IMR-90 (cell line): ENCODE measurements at regions not wholly inside any gene's neighbourhood (a gene's known extent, or its start where the extent isn't known, plus 50 kb on each side); places are given as distances from the start of the nearest gene placed in this dataset.

Experiments
- ATAC-seq: fragments of 200-7000 bp; cut with Tn5 transposase; 2 replicates; pipeline ENCODE4 v1.9.1; 2020; ENCODE audit warnings: low read depth, mild to moderate bottlenecking, moderate library complexity
- BruUV-seq: library from RNA; stranded (reverse); fragments of 400-500 nt; replicated peaks from 2 replicates; lab custom pipeline; 2021; lab: Mats Ljungman, UMichigan
- CTCF ChIA-PET: fragments of 300-600 bp; formaldehyde crosslinking; extraction: SDS; loops from one replicate; lab custom pipeline; 2021; ENCODE audit warnings: antibody characterized with exemption; lab: Yijun Ruan, JAX
- POLR2A ChIA-PET: fragments of 300-600 bp; sonication (Branson Sonifier 250); formaldehyde crosslinking; loops from one replicate; lab custom pipeline; 2022; ENCODE audit warnings: antibody characterized with exemption; ENCODE audit not compliant: unreplicated experiment; lab: Charles Lee
- DNase-seq: peaks from one replicate; pipeline ENCODE4 v3.0.0; 2013
- H2AFZ ChIP-seq: replicated peaks from 2 replicates; pipeline ENCODE3; 2013; ENCODE audit warnings: low read length, mild to moderate bottlenecking; ENCODE audit not compliant: poor library complexity
- H2AK5ac ChIP-seq: 2 replicates; pipeline ENCODE4 v1.6.1; 2013; ENCODE audit warnings: low read depth, low read length, inconsistent platforms
- H2AK9ac ChIP-seq: replicated peaks from 2 replicates; pipeline ENCODE3; 2013; ENCODE audit warnings: mild to moderate bottlenecking, low read depth, low read length, moderate library complexity; ENCODE audit not compliant: poor library complexity
- H2BK120ac ChIP-seq: 2 replicates; pipeline ENCODE4 v1.6.1; 2013; ENCODE audit warnings: low read depth, low read length, inconsistent platforms
- H2BK15ac ChIP-seq: 3 replicates; pipeline ENCODE4 v1.6.1; 2013; ENCODE audit warnings: low read depth, low read length, inconsistent platforms
- H2BK20ac ChIP-seq: 2 replicates; pipeline ENCODE4 v1.6.1; 2013; ENCODE audit warnings: low read depth, mild to moderate bottlenecking, inconsistent platforms, low read length, moderate library complexity
- H2BK5ac ChIP-seq: 2 replicates; pipeline ENCODE4 v1.6.1; 2013; ENCODE audit warnings: mild to moderate bottlenecking, low read depth, low read length, inconsistent platforms; ENCODE audit not compliant: poor library complexity, severe bottlenecking
- H3K14ac ChIP-seq: replicated peaks from 2 replicates; pipeline ENCODE4 v1.6.1; 2013; ENCODE audit warnings: low read depth, low read length, inconsistent platforms
- H3K18ac ChIP-seq: 2 replicates; pipeline ENCODE4 v1.6.1; 2013; ENCODE audit warnings: low read depth, low read length, control low read depth
- H3K23ac ChIP-seq: 2 replicates; pipeline ENCODE4 v1.6.1; 2013; ENCODE audit warnings: low read depth, low read length, inconsistent platforms
- H3K27ac ChIP-seq: 2 replicates; pipeline ENCODE4 v1.5.1; 2013; ENCODE audit warnings: mild to moderate bottlenecking, control low read depth, low read length; ENCODE audit not compliant: insufficient read depth
- H3K27me3 ChIP-seq: 2 replicates; pipeline ENCODE4 v1.6.1; 2013; ENCODE audit warnings: low read length; ENCODE audit not compliant: control insufficient read depth, insufficient read depth
- H3K36me3 ChIP-seq: 2 replicates; pipeline ENCODE4 v1.6.1; 2013; ENCODE audit warnings: low read length, mixed read lengths; ENCODE audit not compliant: control insufficient read depth, insufficient read depth
- H3K4ac ChIP-seq: 2 replicates; pipeline ENCODE4 v1.6.1; 2013; ENCODE audit warnings: low read depth, low read length, inconsistent platforms
- H3K4me1 ChIP-seq: 2 replicates; pipeline ENCODE4 v1.6.1; 2013; ENCODE audit warnings: low read length, mixed read lengths; ENCODE audit not compliant: control insufficient read depth, insufficient read depth
- H3K4me2 ChIP-seq: 2 replicates; pipeline ENCODE4 v1.6.1; 2013; ENCODE audit warnings: low read depth, mild to moderate bottlenecking, control low read depth, low read length, moderate library complexity
- H3K4me3 ChIP-seq: 2 replicates; pipeline ENCODE4 v1.5.1; 2013; ENCODE audit warnings: low read depth, mild to moderate bottlenecking, control low read depth, low read length, moderate library complexity; ENCODE audit not compliant: insufficient read depth
- H3K56ac ChIP-seq: 2 replicates; pipeline ENCODE4 v1.6.1; 2013; ENCODE audit warnings: low read length, inconsistent platforms; ENCODE audit not compliant: insufficient read depth; ENCODE audit errors: extremely low read depth
- H3K79me1 ChIP-seq, 2 experiments: 2 replicates each; pipeline ENCODE4 v1.6.1; 2013; ENCODE audit warnings: low read length in 2 of 2, inconsistent platforms in 1 of 2, low read depth in 1 of 2
- H3K9ac ChIP-seq: 2 replicates; pipeline ENCODE4 v1.6.1; 2013; ENCODE audit warnings: low read depth, low read length, control low read depth
- H3K9me1 ChIP-seq: 2 replicates; pipeline ENCODE4 v1.6.1; 2013; ENCODE audit warnings: low read length, inconsistent platforms; ENCODE audit not compliant: insufficient read depth
- H3K9me3 ChIP-seq: 2 replicates; pipeline ENCODE4 v1.6.1; 2013; ENCODE audit warnings: low read length; ENCODE audit not compliant: control insufficient read depth, insufficient read depth
- H4K20me1 ChIP-seq: 2 replicates; pipeline ENCODE4 v1.6.1; 2013; ENCODE audit warnings: low read length, inconsistent platforms; ENCODE audit not compliant: insufficient read depth
- H4K5ac ChIP-seq: 2 replicates; pipeline ENCODE4 v1.6.1; 2013; ENCODE audit warnings: mild to moderate bottlenecking, low read depth, low read length, control low read depth
- H4K8ac ChIP-seq, 2 experiments: 2 replicates each; pipeline ENCODE4 v1.6.1; 2013; ENCODE audit warnings: low read depth in 2 of 2, low read length in 2 of 2, control low read depth in 1 of 2, inconsistent platforms in 1 of 2
- H4K91ac ChIP-seq: 2 replicates; pipeline ENCODE4 v1.6.1; 2013; ENCODE audit warnings: low read depth, low read length, inconsistent platforms; ENCODE audit not compliant: insufficient read depth
- BHLHE40 ChIP-seq: fragments of 150-350 bp; IDR thresholded peaks from 2 replicates; pipeline ENCODE4 v1.6.1; 2016; ENCODE audit warnings: mild to moderate bottlenecking, low read depth, low read length
- CEBPB ChIP-seq: IDR thresholded peaks from 2 replicates; pipeline ENCODE4 v1.6.1; 2012; ENCODE audit warnings: low read depth, low read length, improper control_type of control experiment
- CHD1 ChIP-seq: IDR thresholded peaks from 2 replicates; pipeline ENCODE4 v1.6.1; 2012; ENCODE audit warnings: low read depth, low read length, improper control_type of control experiment
- FOS ChIP-seq: fragments of 150-350 bp; IDR thresholded peaks from 2 replicates; pipeline ENCODE4 v1.6.1; 2016; ENCODE audit warnings: low read depth, low read length
- MXI1 ChIP-seq: IDR thresholded peaks from 2 replicates; pipeline ENCODE4 v1.6.1; 2012; ENCODE audit warnings: low read depth, mild to moderate bottlenecking, low read length, moderate library complexity, borderline replicate concordance
- NFE2L2 ChIP-seq: fragments of 150-350 bp; IDR thresholded peaks from 2 replicates; pipeline ENCODE4 v1.6.1; 2016; ENCODE audit warnings: low read depth, mild to moderate bottlenecking, low read length
- POLR2A ChIP-seq: IDR thresholded peaks from 2 replicates; pipeline ENCODE4 v1.6.1; 2012; ENCODE audit warnings: mild to moderate bottlenecking, low read depth, low read length
- RCOR1 ChIP-seq: IDR thresholded peaks from 2 replicates; pipeline ENCODE4 v1.6.1; 2012; ENCODE audit warnings: mild to moderate bottlenecking, low read length, improper control_type of control experiment; ENCODE audit not compliant: insufficient replicate concordance
- RFX5 ChIP-seq: IDR thresholded peaks from 2 replicates; pipeline ENCODE4 v1.8.0; 2012; ENCODE audit warnings: low read depth, mild to moderate bottlenecking, low read length, moderate library complexity
- SMC3 ChIP-seq: fragments of 150-350 bp; IDR thresholded peaks from 2 replicates; pipeline ENCODE4 v1.6.1; 2016; ENCODE audit warnings: low read depth, mild to moderate bottlenecking, antibody characterized with exemption, low read length, moderate library complexity
- WGBS, 2 experiments: methylation state at CpG; one replicate each; pipeline versions ENCODE4 v1.1.5 to v1.1.7; 2013; ENCODE audit warnings: missing lambda C conversion rate in 2 of 2; ENCODE audit not compliant: insufficient read length in 1 of 2; ENCODE audit errors: extremely low coverage in 2 of 2; 5-methylcytosine and 5-hydroxymethylcytosine counted together
- dilution Hi-C: fragments of 300-500 bp; cut with HindIII; formaldehyde crosslinking; loops from one replicate; pipeline ENCODE4 v1.14.3; 2018; ENCODE audit warnings: low sequenced_read_pairs; ENCODE audit not compliant: unreplicated experiment
- in situ Hi-C: fragments of 300-500 bp; cut with MboI; formaldehyde crosslinking; loops from 3 replicates; pipeline ENCODE4 v1.14.3; 2019; ENCODE audit warnings: low sequenced_read_pairs, inconsistent platforms, mixed read lengths
- intact Hi-C: fragments of 100-400 bp; cut with micrococcal nuclease; formaldehyde crosslinking; loops from 2 replicates; pipeline ENCODE4 v1.10.0; 2022
- TF ChIP-seq, protein P1 (sequence below): fragments of 150-350 bp; IDR thresholded peaks from 2 replicates; pipeline ENCODE4 v1.6.1; 2017; ENCODE audit warnings: mild to moderate bottlenecking, antibody characterized with exemption, low read length, low read depth
- TF ChIP-seq, protein P2 (sequence below): conservative IDR thresholded peaks from 2 replicates; pipeline ENCODE4 v1.5.1; 2012; ENCODE audit warnings: mild to moderate bottlenecking, low read depth, low read length, improper control_type of control experiment

- Histone ChIP-seq H3K4me1 (no peaks in the 10 kb centered on the region), H3K14ac (no peak overlapping the region), H3K18ac (no peak overlapping the region), H2AFZ (no peak overlapping the region), H3K27me3 (no peaks in the 10 kb centered on the region), H2BK5ac (no peak overlapping the region), H3K9me3 (no peaks in the 10 kb centered on the region), H2BK15ac (no peak overlapping the region), H3K23ac (no peak overlapping the region), H3K4ac (no peak overlapping the region), H3K56ac (no peak overlapping the region), H2BK120ac (no peak overlapping the region), H4K91ac (no peak overlapping the region), H3K4me2 (no peak overlapping the region), H2AK9ac (no peak overlapping the region), H4K8ac (no peak overlapping the region), H3K79me1 (no peaks in the 10 kb centered on the region), H4K20me1 (no peaks in the 10 kb centered on the region), H2BK20ac (no peak overlapping the region), H3K9me1 (no peaks in the 10 kb centered on the region), H2AK5ac (no peak overlapping the region), H3K36me3 (no peaks in the 10 kb centered on the region), H3K4me3 (no peak overlapping the region), H3K27ac (no peak overlapping the region), H4K5ac (no peak overlapping the region), H3K9ac (no peak overlapping the region)
- no TSS peak for BruUV-seq
- in situ Hi-C loops = no loop called here
- WGBS, 2 experiments = no CpG with 5 or more reads among the region's 3 CpGs
- ChIA-PET CTCF (no interaction called here), POLR2A (no interaction called here)
- intact Hi-C loops = no loop called here
- dilution Hi-C loops = no loop called here
- ATAC-seq (no peak), DNase-seq (no peak)
- TF ChIP-seq BHLHE40 (no peak), SMC3 (no peak), POLR2A (no peak), NFE2L2 (no peak), CHD1 (no peak), FOS (no peak), RCOR1 (no peak), CEBPB (no peak), RFX5 (no peak), MXI1 (no peak)
- TF ChIP-seq, protein P1, sequence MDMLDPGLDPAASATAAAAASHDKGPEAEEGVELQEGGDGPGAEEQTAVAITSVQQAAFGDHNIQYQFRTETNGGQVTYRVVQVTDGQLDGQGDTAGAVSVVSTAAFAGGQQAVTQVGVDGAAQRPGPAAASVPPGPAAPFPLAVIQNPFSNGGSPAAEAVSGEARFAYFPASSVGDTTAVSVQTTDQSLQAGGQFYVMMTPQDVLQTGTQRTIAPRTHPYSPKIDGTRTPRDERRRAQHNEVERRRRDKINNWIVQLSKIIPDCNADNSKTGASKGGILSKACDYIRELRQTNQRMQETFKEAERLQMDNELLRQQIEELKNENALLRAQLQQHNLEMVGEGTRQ = no peak
- TF ChIP-seq, protein P2, sequence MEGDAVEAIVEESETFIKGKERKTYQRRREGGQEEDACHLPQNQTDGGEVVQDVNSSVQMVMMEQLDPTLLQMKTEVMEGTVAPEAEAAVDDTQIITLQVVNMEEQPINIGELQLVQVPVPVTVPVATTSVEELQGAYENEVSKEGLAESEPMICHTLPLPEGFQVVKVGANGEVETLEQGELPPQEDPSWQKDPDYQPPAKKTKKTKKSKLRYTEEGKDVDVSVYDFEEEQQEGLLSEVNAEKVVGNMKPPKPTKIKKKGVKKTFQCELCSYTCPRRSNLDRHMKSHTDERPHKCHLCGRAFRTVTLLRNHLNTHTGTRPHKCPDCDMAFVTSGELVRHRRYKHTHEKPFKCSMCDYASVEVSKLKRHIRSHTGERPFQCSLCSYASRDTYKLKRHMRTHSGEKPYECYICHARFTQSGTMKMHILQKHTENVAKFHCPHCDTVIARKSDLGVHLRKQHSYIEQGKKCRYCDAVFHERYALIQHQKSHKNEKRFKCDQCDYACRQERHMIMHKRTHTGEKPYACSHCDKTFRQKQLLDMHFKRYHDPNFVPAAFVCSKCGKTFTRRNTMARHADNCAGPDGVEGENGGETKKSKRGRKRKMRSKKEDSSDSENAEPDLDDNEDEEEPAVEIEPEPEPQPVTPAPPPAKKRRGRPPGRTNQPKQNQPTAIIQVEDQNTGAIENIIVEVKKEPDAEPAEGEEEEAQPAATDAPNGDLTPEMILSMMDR = no peak
Observed at GRCh38 chr6:98670045-98670746, 164.2 kb upstream of the POU3F2 start.
